GM18519 (cell line): ENCODE measurements at regions not wholly inside any gene's neighbourhood (a gene's known extent, or its start where the extent isn't known, plus 50 kb on each side); places are given as distances from the start of the nearest gene placed in this dataset.
"Not testable (repeated sequence)": the region's sequence is repeated elsewhere in the genome, so short reads cannot be mapped to it uniquely, and the experiment has no call there.

ENCODE experiments used
- ATAC-seq: cut with Tn5 transposase; IDR thresholded peaks from one replicate; pipeline ENCODE4 v1.9.1; 2021; ENCODE audit warnings: mild to moderate bottlenecking, moderate library complexity; ENCODE audit not compliant: unreplicated experiment, low FRiP score

- no peak for ATAC-seq
Measured at GRCh38 chr3:165983284-165983683, 146.1 kb upstream of the BCHE start.

- ATAC-seq, result no peak
Measured at GRCh38 chr3:165981318-165981717, 144.1 kb upstream of the BCHE start.

- not testable (repeated sequence) for ATAC-seq
Measured at GRCh38 chr3:165960825-165961224, 123.6 kb upstream of the BCHE start.

- ATAC-seq, result no peak
Measured at GRCh38 chr3:165954171-165954570, 116.9 kb upstream of the BCHE start.

- no peak for ATAC-seq
Measured at GRCh38 chr3:165946360-165946759, 109.1 kb upstream of the BCHE start.

GRCh38 chr3:165938986-165939540 is 101.8 kb upstream of the BCHE start:
- ATAC-seq, result no peak

GRCh38 chr3:165936081-165936480 is 98.9 kb upstream of the BCHE start:
- ATAC-seq, result not testable (repeated sequence)

- not testable (repeated sequence) for ATAC-seq
Measured at GRCh38 chr3:165924301-165924791, 87.1 kb upstream of the BCHE start.

GRCh38 chr3:165920984-165921383 is 83.8 kb upstream of the BCHE start:
- ATAC-seq, result no peak

GRCh38 chr3:165919284-165919683 is 82.1 kb upstream of the BCHE start:
- no peak for ATAC-seq

GRCh38 chr3:165918657-165918979 is 81.4 kb upstream of the BCHE start:
- ATAC-seq, result no peak

GRCh38 chr3:165917938-165918656 is 80.9 kb upstream of the BCHE start:
- not testable (repeated sequence) for ATAC-seq

GRCh38 chr3:165915104-165915503 is 77.9 kb upstream of the BCHE start:
- ATAC-seq, result not testable (repeated sequence)

- ATAC-seq, result no peak
Measured at GRCh38 chr3:165903885-165904630, 66.8 kb upstream of the BCHE start.

- no peak for ATAC-seq
Measured at GRCh38 chr3:165899066-165899465, 61.8 kb upstream of the BCHE start.

GRCh38 chr3:165897137-165897536 is 59.9 kb upstream of the BCHE start:
- no peak for ATAC-seq

GRCh38 chr3:165895919-165896318 is 58.7 kb upstream of the BCHE start:
- ATAC-seq, result no peak

- ATAC-seq, result no peak
Measured at GRCh38 chr3:165892565-165892964, 55.3 kb upstream of the BCHE start.
